ENCODE measurements at regions not wholly inside any gene's neighbourhood (a gene's known extent, or its start where the extent isn't known, plus 50 kb on each side); places are given as distances from the start of the nearest gene placed in this dataset.
"Not testable (repeated sequence)": the region's sequence is repeated elsewhere in the genome, so short reads cannot be mapped to it uniquely, and the experiment has no call there.

DNA sequence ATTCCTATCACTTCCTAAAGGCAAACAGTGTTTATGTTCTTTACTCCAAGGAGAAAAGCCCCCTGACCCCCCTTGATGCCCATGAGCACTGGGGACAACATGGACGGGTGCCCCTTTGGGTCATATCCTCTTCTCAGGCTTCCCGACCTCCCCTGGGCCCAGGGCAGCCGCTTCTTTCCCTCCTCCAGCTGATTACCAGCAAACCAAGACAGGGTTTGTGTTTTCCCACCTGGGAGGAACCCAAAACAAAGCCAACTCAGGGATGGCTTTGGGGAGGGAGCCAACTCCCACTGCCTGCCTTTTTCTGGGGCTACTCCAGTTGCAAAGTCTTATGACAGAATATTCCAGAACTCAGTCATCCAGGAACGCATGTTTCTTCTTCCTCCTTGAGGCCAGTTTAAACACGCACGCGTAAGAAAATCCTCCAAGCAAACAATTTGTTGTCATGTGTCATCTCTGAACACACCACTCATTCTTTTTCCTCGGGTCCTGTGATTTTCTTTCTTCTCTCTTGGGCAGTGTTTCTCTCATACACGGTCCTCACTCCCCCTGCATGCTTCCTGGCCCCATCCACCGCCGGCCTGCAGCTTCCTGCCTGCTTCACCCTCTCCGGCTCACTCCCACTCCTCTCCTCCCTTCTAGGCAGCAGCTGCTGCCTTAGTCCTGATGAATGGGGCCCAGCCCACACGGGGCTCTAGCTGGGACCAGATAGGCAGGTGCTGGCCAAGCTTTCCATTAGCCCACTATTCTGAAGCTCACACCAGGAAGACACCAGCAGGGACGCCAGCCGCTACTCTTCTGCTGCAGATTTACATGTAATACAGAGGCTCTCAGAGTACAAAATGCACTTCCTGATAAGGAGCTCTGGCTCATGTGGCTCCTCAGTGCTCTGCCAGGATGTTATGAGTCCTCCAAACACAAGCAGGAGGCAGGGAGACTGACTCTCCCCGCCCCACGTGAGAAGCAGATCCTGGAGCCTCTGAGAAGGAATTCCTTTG is 116.7 kb upstream of the VOPP1 start:
- H3K4me3 ChIP-seq (ENCODE audit: low read depth, low read length) = not testable (repeated sequence)

DNA sequence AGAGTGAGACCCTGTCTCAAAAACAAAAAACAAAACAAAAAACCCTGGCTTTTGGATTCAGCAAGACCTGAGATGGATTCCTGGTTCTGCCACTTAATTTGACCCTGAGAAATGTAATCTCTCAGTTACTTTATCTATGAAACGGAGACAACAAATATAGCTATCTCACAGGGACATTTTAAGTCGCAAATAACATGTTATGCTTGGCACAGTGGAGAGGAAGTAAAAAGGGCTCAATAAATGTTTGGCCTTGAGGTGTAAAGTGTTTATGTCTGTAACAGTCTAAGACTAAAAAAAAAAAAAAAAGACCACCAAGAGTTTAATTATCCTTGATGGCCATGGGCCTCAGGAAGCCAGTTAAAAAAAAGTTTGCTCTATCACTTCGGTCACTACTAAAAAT is 116.0 kb upstream of the VOPP1 start:
- in situ Hi-C loops (cut with HindIII; ENCODE audit: low sequenced_read_pairs); H3K4me3 ChIP-seq (ENCODE audit: low read depth, low read length); DNase-seq (ENCODE audit: low read depth): not testable (repeated sequence)

More for the DNA sequence above, 116.7 kb upstream of the VOPP1 start:
- in situ Hi-C loops (cut with HindIII; ENCODE audit: low sequenced_read_pairs); DNase-seq (ENCODE audit: low read depth): not testable (repeated sequence)

DNA sequence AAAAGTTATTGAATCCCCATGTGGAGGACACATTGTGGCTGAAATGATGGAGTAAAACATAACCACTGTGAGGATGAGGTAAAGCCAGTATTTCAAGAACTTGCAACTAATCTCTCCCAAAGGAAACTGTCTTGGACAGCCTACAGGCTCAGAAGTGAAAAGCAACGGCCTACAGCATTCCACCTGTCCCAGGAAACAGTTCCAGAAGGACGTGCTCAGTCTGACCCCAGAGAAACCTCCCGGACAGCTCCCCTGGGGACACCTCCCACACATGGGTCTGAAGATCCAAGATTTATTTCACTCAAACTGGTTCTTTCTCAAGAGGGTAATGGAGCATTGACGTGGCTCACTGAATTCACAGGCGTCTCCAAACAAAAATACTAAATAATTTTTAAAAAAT is 115.0 kb upstream of the VOPP1 start:
- H3K4me3 ChIP-seq (ENCODE audit: low read depth, low read length) = not testable (repeated sequence)

DNA sequence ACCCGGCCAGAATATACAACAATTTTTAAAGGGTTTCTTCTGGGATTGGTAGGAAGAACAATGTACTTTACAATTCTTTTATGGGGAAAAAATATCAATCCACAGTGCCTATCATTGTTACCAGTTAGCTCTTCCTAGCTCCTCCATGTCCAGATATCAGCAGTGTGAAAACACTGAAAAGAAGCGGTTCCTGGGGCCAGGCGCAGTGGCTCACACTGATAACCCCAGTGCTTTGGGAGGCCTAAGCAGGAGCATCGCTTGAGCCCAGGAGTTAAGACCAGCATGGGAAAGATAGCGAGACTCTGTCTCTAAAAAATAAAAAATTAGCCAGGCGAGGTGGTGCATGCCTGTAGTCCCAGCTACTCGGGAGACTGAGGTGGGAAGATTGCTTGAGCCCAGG is 114.5 kb upstream of the VOPP1 start:
- in situ Hi-C loops (cut with HindIII; ENCODE audit: low sequenced_read_pairs); H3K4me3 ChIP-seq (ENCODE audit: low read depth, low read length); DNase-seq (ENCODE audit: low read depth): not testable (repeated sequence)

More for the DNA sequence above, 115.0 kb upstream of the VOPP1 start:
- in situ Hi-C loops (cut with HindIII; ENCODE audit: low sequenced_read_pairs); DNase-seq (ENCODE audit: low read depth): not testable (repeated sequence)

DNA sequence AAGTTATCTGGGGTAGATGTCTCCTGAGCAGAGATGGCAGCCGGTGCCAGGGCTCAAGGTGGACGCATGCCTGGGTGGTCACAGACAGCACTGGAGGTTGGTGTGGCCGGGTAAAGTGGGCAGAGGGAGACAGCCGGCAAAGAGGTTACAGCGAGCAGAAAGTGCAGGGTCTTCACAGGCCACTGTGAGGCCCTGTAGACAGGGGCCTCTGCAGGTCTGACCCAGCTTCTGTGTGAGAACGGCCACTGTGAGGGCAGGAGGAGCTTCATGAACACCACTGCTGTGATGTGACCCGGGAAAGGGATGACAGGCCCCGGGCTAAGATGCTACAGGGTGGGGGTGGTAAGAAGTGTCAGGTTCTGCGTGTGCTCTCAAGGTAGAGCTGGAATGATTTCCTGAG is 111.2 kb upstream of the VOPP1 start:
- H3K4me3 ChIP-seq (ENCODE audit: low read depth, low read length); in situ Hi-C loops (cut with HindIII; ENCODE audit: low sequenced_read_pairs); DNase-seq (ENCODE audit: low read depth): not testable (repeated sequence)

DNA sequence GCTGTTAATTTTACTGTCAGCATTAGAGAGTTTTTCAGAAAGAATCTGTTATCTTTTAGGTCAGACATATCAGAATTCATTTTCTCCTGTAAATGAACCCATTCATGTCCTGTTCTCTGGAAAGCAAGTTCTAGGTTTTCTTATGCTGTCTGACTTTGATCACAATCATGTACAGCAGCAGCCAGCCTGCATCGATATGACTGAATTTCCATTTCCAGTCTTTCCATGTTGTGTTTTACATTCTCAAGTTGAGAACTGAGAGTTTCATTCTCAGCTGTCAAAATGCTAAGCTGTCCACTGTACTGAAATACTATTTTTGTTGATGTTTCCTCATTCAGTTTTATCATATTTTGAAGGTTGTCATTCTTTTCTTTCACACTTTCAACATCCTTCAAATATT is 103.3 kb upstream of the VOPP1 start:
- in situ Hi-C loops (cut with HindIII; ENCODE audit: low sequenced_read_pairs); H3K4me3 ChIP-seq (ENCODE audit: low read depth, low read length); DNase-seq (ENCODE audit: low read depth): not testable (repeated sequence)

DNA sequence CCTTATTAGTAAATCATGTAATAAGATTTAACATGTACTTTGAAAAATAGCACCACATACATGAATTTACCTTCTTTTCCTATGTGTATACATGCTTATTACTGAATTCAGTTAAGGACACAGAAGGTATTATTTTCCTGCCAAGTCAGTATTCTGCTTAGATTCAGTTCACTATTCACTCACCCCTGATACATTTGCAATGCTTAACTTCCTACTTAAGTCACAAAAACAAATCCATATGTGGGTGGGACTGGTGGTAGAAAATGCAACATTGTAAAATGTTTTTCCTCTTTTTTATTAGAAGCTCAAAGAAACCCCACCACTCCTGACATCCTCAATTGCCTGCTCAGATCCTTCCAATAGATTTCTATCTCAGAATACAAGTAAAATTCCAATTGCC is 101.2 kb upstream of the VOPP1 start:
- DNase-seq (ENCODE audit: low read depth); H3K4me3 ChIP-seq (ENCODE audit: low read depth, low read length); in situ Hi-C loops (cut with HindIII; ENCODE audit: low sequenced_read_pairs): not testable (repeated sequence)

DNA sequence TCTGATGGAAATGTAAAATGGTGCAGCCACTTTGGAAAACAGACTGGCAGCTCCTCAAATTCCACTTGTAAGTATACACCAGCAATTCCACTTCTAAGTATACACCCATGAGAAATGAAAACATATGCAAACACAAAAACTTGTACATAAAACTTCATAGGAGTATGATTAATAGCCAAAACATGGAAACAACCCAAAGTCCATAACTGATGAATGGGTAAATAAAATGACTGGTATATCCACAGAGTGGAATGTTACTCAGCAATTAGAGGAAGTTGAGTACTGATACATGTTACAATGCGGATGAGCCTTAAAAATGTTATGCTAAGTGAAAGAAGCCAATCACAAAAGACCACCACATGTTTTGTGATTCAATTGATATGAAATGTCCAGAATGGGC is 99.8 kb upstream of the VOPP1 start:
- DNase-seq (ENCODE audit: low read depth); in situ Hi-C loops (cut with HindIII; ENCODE audit: low sequenced_read_pairs); H3K4me3 ChIP-seq (ENCODE audit: low read depth, low read length): not testable (repeated sequence)

DNA sequence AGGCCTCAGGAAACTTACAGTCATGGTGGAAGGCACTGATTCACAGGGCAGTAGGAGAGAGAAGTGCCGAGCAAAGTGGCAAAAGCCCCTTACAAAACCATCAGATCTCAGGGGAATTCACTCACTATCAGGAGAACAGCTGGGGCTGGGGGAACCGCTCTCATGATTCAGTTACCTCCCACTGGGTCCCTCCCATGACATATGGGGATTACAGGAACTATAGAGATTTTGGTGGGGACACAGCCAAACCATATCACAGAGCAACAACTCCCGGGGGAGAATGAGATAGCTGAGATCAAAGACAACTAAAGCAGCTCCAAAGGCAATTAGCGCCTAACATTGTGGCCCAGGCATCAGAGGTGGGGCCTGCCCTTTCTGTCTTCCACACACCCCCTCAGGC is 85.4 kb upstream of the VOPP1 start:
- TF ChIP-seq, protein P1, sequence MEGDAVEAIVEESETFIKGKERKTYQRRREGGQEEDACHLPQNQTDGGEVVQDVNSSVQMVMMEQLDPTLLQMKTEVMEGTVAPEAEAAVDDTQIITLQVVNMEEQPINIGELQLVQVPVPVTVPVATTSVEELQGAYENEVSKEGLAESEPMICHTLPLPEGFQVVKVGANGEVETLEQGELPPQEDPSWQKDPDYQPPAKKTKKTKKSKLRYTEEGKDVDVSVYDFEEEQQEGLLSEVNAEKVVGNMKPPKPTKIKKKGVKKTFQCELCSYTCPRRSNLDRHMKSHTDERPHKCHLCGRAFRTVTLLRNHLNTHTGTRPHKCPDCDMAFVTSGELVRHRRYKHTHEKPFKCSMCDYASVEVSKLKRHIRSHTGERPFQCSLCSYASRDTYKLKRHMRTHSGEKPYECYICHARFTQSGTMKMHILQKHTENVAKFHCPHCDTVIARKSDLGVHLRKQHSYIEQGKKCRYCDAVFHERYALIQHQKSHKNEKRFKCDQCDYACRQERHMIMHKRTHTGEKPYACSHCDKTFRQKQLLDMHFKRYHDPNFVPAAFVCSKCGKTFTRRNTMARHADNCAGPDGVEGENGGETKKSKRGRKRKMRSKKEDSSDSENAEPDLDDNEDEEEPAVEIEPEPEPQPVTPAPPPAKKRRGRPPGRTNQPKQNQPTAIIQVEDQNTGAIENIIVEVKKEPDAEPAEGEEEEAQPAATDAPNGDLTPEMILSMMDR (IDR thresholded peaks at IDR 0.05; ENCODE audit: low read depth, low read length, missing control alignments) = no peak

DNA sequence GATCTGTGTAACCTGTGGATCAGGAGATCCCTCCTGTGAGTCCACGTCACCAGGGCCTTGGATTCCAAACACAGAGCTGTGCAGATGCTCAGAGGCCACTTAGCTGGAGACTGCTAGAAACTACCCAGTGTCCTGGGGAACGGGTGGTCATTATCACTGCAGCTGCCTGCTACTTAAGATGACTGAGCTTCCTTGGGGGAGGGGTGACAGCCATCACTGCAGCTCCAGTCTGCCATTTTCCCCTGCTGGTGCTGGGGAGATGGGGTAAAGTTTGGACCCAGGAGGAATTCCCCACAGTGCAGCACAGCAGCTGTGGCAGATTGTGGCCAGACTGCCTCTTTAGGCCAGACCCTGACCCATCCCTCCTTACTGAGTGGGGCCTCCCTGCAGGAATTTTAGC is 78.8 kb upstream of the VOPP1 start:
- H3K4me3 ChIP-seq (ENCODE audit: low read depth, low read length) = no peak overlapping the region
- DNase-seq (ENCODE audit: low read depth) = no peak
- TF ChIP-seq, protein P1 (IDR thresholded peaks at IDR 0.05; ENCODE audit: low read depth, low read length, missing control alignments) = no peak
- in situ Hi-C loops (cut with HindIII; ENCODE audit: low sequenced_read_pairs) = no loop called here

More for the DNA sequence above, 85.4 kb upstream of the VOPP1 start:
- H3K4me3 ChIP-seq (ENCODE audit: low read depth, low read length) = no peak overlapping the region
- in situ Hi-C loops (cut with HindIII; ENCODE audit: low sequenced_read_pairs) = no loop called here
- DNase-seq (ENCODE audit: low read depth) = no peak

DNA sequence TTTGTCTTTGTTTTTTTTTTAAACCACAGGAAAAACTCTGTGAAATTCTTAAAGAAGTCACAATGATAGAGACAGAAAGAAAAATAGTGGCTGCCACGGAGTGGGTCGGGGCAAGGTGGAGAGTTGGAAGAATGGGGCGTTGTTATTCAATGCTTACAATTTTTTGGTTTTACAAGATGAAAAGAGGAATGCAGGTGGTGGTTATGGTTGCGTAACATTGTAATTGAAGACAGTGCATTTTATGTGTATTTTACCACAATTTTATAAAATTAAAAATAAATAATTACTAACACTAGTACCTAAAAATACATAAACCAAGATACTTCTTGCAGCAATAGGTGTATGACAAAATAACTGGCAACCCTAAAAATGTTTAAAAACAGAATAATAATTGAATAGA is 76.9 kb upstream of the VOPP1 start:
- TF ChIP-seq, protein P1 (IDR thresholded peaks at IDR 0.05; ENCODE audit: low read depth, low read length, missing control alignments) = no peak
- no peak for DNase-seq (ENCODE audit: low read depth)
- in situ Hi-C loops (cut with HindIII; ENCODE audit: low sequenced_read_pairs) = no loop called here
- H3K4me3 ChIP-seq (ENCODE audit: low read depth, low read length) = no peak overlapping the region

Data from astrocyte of the cerebellum (primary cell).